Activated CD8-positive, alpha-beta T cell treated with anti-CD3 and anti-CD28 coated beads for 36 hours (primary cell): ENCODE measurements at regions not wholly inside any gene's neighbourhood (a gene's known extent, or its start where the extent isn't known, plus 50 kb on each side); places are given as distances from the start of the nearest gene placed in this dataset.
"Not testable (repeated sequence)": the region's sequence is repeated elsewhere in the genome, so short reads cannot be mapped to it uniquely, and the experiment has no call there.

ENCODE experiments used
- ATAC-seq: fragments of 200-7000 bp; cut with Tn5 transposase; one replicate; pipeline ENCODE4 v1.10.0; 2021; ENCODE audit warnings: mild to moderate bottlenecking, moderate library complexity
- CTCF ChIA-PET: fragments of 350-600 bp; sonication (Branson Sonifier 250); formaldehyde crosslinking; loops from one replicate; lab custom pipeline; 2021; ENCODE audit warnings: antibody characterized with exemption; lab: Charles Lee
- POLR2A ChIA-PET: fragments of 350-600 bp; sonication (Branson Sonifier 250); formaldehyde crosslinking; loops from one replicate; lab custom pipeline; 2021; ENCODE audit warnings: antibody characterized with exemption; lab: Charles Lee
- DNase-seq: peaks from one replicate; pipeline ENCODE4 v3.0.0-alpha.2; 2020
- H3K27ac Mint-ChIP-seq: one replicate; pipeline ENCODE4 v1.8.0; 2021; ENCODE audit warnings: mild to moderate bottlenecking, mixed read lengths
- H3K27me3 Mint-ChIP-seq: one replicate; pipeline ENCODE4 v1.8.0; 2021; ENCODE audit warnings: mixed read lengths
- H3K36me3 Mint-ChIP-seq: one replicate; pipeline ENCODE4 v1.8.0; 2021; ENCODE audit warnings: low read depth, mixed read lengths
- H3K4me1 Mint-ChIP-seq: one replicate; pipeline ENCODE4 v1.8.0; 2021; ENCODE audit warnings: low read depth, mixed read lengths
- H3K4me3 Mint-ChIP-seq: one replicate; pipeline ENCODE4 v1.8.0; 2021; ENCODE audit warnings: mild to moderate bottlenecking, moderate library complexity, mixed read lengths
- H3K9me3 Mint-ChIP-seq: one replicate; pipeline ENCODE4 v1.8.0; 2021; ENCODE audit warnings: mixed read lengths
- intact Hi-C: fragments of 100-400 bp; cut with micrococcal nuclease; formaldehyde crosslinking; loops from one replicate; pipeline ENCODE4 v1.10.0; 2022
- TF ChIP-seq, protein P1 (sequence below): fragments of 200-600 bp; IDR thresholded peaks from one replicate; pipeline ENCODE4 v1.8.0; 2022; ENCODE audit warnings: antibody characterized with exemption, mild to moderate bottlenecking

DNA sequence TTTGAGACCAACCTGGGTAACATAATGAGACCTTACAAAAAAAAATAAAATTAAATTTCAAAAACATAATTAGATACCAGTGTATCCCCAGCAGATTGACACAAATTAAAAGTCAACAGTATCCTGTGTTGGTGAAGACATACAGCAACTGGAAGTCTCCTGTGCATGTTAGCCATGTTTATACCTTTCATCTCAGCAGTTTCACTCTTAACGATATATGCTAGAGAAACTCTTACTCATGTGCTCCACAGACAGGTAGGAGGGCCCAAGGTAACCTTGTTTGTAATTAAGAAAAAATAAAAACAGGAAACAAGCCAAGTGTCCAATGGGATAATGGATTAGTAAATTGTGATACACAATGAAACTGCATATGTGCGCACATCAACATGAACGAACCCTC is 50.1 kb upstream of the N4BP3 start:
- peaks cover 14% of the 10 kb centered on the region for H3K4me1 Mint-ChIP-seq
- no peak for DNase-seq
- ChIA-PET POLR2A (no interaction called here), CTCF (interaction anchor here (1.1 to 3.2 kb wide), 4 partner anchors 10 to 86 kb away, joined by 3 to 14 read pairs (median 4); no protein-coding TSS in a partner anchor)
- no peak for ATAC-seq
- no peaks in the 10 kb centered on the region for H3K9me3 Mint-ChIP-seq
- H3K27ac Mint-ChIP-seq: no peak overlapping the region
- TF ChIP-seq, protein P1, sequence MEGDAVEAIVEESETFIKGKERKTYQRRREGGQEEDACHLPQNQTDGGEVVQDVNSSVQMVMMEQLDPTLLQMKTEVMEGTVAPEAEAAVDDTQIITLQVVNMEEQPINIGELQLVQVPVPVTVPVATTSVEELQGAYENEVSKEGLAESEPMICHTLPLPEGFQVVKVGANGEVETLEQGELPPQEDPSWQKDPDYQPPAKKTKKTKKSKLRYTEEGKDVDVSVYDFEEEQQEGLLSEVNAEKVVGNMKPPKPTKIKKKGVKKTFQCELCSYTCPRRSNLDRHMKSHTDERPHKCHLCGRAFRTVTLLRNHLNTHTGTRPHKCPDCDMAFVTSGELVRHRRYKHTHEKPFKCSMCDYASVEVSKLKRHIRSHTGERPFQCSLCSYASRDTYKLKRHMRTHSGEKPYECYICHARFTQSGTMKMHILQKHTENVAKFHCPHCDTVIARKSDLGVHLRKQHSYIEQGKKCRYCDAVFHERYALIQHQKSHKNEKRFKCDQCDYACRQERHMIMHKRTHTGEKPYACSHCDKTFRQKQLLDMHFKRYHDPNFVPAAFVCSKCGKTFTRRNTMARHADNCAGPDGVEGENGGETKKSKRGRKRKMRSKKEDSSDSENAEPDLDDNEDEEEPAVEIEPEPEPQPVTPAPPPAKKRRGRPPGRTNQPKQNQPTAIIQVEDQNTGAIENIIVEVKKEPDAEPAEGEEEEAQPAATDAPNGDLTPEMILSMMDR: no peak
- H3K27me3 Mint-ChIP-seq: no peaks in the 10 kb centered on the region
- H3K36me3 Mint-ChIP-seq: no peaks in the 10 kb centered on the region
- intact Hi-C loops: no loop called here
- no peak overlapping the region for H3K4me3 Mint-ChIP-seq

DNA sequence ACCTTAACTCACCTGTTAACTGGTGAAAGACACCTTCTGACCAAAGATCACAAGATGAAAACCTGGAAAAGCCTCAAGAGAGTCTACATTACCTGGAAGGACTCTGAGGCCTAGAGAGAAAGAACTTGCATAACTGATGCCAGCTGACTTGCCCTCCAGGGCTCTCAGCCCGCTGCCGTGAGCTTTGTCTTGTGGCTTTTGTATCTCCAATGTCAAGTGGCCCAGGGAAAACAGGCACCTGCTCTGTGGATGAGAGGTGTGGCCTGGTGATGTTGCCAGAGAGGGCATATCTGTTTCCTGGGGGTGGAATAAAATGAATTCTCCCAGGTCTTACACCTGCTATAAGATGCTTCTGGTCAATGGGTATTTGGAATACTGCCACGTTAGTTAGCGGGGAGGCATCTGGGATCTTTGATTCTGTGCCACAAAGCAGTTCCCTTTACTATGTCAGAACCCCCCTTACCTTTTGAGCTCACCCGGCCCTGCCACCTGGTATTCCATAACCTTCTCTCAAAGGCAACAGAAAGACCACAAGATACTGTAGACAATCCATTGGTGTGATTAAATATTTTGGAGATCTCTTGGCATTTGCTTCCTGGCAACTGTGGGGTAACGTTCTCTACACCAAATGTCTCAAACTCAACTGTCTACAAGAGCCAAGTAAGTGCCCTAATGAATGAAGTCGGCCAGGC is 54.9 kb upstream of the N4BP3 start:
- CTCF ChIA-PET: interaction anchor here (0.7 kb wide), 1 partner anchor 101 kb away, joined by 3 read pairs; no protein-coding TSS in a partner anchor
- H3K27ac Mint-ChIP-seq: no peak overlapping the region
- H3K4me3 Mint-ChIP-seq: no peak overlapping the region
- ATAC-seq (no peak), DNase-seq (no peak)
- no peaks in the 10 kb centered on the region for H3K27me3 Mint-ChIP-seq
- peaks cover 4% of the 10 kb centered on the region for H3K4me1 Mint-ChIP-seq
- H3K9me3 Mint-ChIP-seq: no peaks in the 10 kb centered on the region
- no peaks in the 10 kb centered on the region for H3K36me3 Mint-ChIP-seq
- TF ChIP-seq, protein P1: no peak
- intact Hi-C loops: no loop called here
- POLR2A ChIA-PET: no interaction called here

DNA sequence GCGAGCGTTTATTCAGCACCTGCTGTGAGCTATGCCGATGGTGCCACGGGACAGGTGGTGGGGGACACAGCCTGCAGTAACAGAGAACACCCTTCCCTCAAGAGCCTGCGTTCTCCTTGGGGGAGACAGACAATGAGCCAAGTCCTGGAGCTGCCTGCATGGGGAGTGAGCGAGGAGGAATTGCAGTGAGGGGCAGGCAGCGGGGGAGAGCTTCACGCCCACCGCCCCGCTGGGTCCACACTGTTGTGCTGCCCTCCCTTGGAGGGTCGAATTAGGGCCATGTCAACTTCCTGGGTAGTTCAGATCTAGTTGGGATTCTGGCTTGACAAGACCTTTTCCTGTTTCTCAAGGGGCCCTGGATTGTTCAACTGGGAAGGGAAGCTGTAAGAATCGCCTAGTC is 55.5 kb upstream of the N4BP3 start:
- H3K27me3 Mint-ChIP-seq: no peaks in the 10 kb centered on the region
- peaks cover 4% of the 10 kb centered on the region for H3K4me1 Mint-ChIP-seq
- H3K4me3 Mint-ChIP-seq: no peak overlapping the region
- ATAC-seq (no peak), DNase-seq (no peak)
- no peak overlapping the region for H3K27ac Mint-ChIP-seq
- H3K36me3 Mint-ChIP-seq: no peaks in the 10 kb centered on the region
- CTCF ChIA-PET: interaction anchor here (0.7 kb wide), 1 partner anchor 101 kb away, joined by 3 read pairs; no protein-coding TSS in a partner anchor
- no peaks in the 10 kb centered on the region for H3K9me3 Mint-ChIP-seq
- POLR2A ChIA-PET: interaction anchor here (0.9 kb wide), 1 partner anchor 11 kb away, joined by 3 read pairs; no protein-coding TSS in a partner anchor
- intact Hi-C loops: no loop called here
- TF ChIP-seq, protein P1: no peak

DNA sequence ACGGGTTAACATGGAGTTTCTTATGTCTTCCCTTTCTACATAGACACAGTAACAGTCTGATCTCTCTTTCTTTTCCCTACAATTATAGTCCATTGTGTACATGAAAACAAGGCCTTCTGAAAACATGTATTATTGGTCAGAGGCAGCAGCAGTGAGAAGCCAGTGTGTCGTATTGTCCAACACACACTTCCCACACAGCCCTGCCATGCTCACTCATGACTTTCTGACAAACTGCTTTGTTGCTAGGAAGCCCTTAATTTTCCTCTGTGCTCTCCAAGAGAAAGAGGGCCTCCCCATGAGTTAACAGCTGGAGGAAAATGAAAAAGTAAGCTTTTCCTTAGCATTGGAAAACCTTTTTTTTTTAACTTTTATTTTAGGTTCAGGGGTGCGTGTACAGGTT is 56.4 kb upstream of the N4BP3 start:
- Mint-ChIP-seq H3K36me3 (no peaks in the 10 kb centered on the region), H3K4me3 (no peak overlapping the region), H3K27ac (no peak overlapping the region), H3K27me3 (no peaks in the 10 kb centered on the region), H3K9me3 (no peaks in the 10 kb centered on the region), H3K4me1 (no peaks in the 10 kb centered on the region)
- TF ChIP-seq, protein P1: no peak
- intact Hi-C loops: no loop called here
- ChIA-PET CTCF (no interaction called here), POLR2A (no interaction called here)
- no peak for DNase-seq
- ATAC-seq: no peak

DNA sequence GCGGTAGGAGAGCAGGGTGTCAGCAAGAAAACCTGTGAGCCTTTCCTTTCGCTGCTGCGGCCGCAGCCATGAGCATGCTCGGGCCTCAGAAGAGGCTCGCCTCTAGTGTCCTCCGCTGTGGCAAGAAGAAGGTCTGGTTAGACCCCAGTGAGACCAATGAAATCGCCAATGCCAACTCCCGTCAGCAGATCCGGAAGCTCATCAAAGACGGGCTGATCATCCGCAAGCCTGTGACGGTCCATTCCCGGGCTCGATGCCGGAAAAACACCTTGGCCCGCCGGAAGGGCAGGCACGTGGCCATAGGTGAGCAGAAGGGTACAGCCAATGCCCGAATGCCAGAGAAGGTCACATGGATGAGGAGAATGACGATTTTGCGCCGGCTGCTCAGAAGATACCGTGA is 57.8 kb upstream of the N4BP3 start:
- H3K9me3 Mint-ChIP-seq, H3K4me1 Mint-ChIP-seq, intact Hi-C loops, H3K27ac Mint-ChIP-seq, ATAC-seq, H3K4me3 Mint-ChIP-seq, POLR2A ChIA-PET, H3K27me3 Mint-ChIP-seq, H3K36me3 Mint-ChIP-seq, DNase-seq, CTCF ChIA-PET: not testable (repeated sequence)

DNA sequence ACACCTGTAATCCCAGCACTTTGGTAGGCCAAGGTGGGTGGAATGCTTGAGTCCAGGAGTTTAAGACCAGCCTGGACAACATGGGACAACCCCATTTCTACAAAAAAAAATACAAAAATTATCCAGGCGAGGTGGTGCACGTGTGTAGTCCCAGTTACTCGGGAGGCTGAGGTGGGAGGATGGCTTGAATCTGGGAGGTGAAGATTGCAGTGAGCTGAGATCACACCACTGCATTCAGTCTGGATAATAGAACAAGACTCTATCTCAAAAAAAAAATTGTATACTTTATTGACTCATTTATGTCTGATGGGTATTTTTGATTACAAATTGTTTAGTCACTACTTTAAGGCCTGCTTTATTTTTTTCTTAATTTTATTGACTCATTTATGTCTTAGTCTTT is 56.0 kb upstream of the PROP1 start:
- DNase-seq, H3K27ac Mint-ChIP-seq, H3K4me1 Mint-ChIP-seq, H3K9me3 Mint-ChIP-seq, H3K36me3 Mint-ChIP-seq, H3K27me3 Mint-ChIP-seq, intact Hi-C loops, POLR2A ChIA-PET, CTCF ChIA-PET, ATAC-seq, H3K4me3 Mint-ChIP-seq: not testable (repeated sequence)

DNA sequence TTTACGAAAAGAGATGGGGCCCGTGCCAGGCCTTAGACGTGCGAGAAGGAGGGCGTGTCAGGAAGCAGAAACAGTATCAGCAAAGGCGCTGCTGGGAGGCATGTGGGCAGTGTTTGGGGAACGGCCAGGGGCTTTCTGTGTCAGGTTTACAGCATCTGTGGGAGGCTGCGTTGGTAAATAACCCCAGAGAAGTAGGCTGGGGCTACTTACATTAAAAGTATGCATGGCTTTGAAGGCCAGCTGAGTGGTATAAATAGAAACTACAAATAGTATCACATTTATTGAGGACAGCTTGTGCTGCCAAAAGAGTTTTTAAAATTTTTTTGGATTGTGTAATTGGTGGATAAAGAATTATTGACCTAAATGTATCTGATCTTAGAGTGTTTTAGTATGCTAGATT is 54.8 kb upstream of the PROP1 start:
- intact Hi-C loops, H3K4me3 Mint-ChIP-seq, POLR2A ChIA-PET, CTCF ChIA-PET, H3K9me3 Mint-ChIP-seq, DNase-seq, ATAC-seq, H3K27me3 Mint-ChIP-seq, H3K36me3 Mint-ChIP-seq, H3K27ac Mint-ChIP-seq, H3K4me1 Mint-ChIP-seq: not testable (repeated sequence)

DNA sequence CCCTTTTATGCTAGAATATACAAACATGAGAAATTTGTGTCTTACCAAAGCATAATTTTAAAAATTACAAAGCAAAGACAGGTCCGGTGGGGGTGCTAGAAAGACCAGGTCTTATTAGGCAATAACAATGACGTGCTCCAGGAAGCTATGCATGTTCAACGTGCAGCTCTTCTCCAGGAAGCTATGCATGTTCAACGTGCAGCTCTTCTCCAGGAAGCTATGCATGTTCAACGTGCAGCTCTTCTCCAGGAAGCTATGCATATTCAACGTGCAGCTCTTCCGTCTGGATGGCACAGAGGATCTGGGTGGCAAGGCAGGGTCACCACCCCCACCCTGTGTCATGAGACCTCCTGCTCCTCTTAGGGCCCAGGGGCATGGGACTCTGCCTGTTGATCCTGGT is 51.9 kb upstream of the PROP1 start:
- H3K27me3 Mint-ChIP-seq, POLR2A ChIA-PET, H3K4me3 Mint-ChIP-seq, H3K9me3 Mint-ChIP-seq, H3K4me1 Mint-ChIP-seq, ATAC-seq, H3K27ac Mint-ChIP-seq, CTCF ChIA-PET, H3K36me3 Mint-ChIP-seq, DNase-seq, intact Hi-C loops: not testable (repeated sequence)
